Activated CD8-positive, alpha-beta memory T cell treated with anti-CD3 and anti-CD28 coated beads, Interleukin-2, amount 50 U/mL, for 1 hour (primary cell): ENCODE measurements at regions not wholly inside any gene's neighbourhood (a gene's known extent, or its start where the extent isn't known, plus 50 kb on each side); places are given as distances from the start of the nearest gene placed in this dataset.
"Not testable (repeated sequence)": the region's sequence is repeated elsewhere in the genome, so short reads cannot be mapped to it uniquely, and the experiment has no call there.

ENCODE experiments used
- DNase-seq: peaks from one replicate; pipeline ENCODE4 v3.0.0-alpha.2; 2020; ENCODE audit errors: extremely low read depth

- not testable (repeated sequence) for DNase-seq
These were observed 146.6 kb upstream of the GRK3 start for GRCh38 chr22:25417826-25418225.

- no peak for DNase-seq
These were observed 145.0 kb upstream of the GRK3 start for GRCh38 chr22:25419247-25420113.

DNA sequence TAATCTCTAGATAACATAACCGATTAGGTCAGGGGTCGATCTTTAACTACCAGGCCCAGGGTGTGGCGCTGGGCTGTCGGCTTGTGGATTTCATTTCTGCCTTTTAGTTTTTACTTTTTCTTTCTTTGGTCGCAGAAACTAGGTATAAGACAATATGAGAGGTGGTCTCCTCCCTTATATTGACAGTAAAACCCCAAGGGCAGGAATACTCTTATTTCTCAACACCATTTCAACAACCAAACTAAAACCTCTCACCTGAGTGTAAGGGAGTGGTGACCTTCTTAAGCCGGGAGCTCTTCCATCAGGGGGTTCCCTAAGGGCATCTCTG lies 144.4 kb upstream of the GRK3 start:
- not testable (repeated sequence) for DNase-seq

DNA sequence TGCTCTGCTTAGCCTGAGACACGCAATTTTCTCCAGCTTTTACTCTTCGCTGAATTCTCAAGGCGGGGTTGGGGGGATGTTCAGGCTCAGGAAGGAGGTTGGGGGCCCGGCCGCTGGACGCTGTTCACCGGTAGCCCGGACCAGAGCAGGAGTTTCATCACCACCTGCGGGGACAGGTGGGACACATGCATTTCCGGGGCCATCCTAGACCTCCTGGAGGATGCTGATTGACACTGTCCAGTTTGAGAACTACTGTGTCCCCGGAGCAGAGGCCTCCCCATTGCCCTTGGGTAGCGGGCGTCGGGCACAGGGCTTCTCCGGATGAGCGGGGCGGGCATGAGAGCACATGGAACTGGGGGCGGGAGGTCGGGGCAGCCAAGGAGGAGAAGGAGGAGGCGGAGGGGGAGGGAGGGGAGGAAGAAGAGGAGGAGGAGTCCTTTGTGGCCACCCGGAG lies 144.0 kb upstream of the GRK3 start:
- DNase-seq, result no peak

DNA sequence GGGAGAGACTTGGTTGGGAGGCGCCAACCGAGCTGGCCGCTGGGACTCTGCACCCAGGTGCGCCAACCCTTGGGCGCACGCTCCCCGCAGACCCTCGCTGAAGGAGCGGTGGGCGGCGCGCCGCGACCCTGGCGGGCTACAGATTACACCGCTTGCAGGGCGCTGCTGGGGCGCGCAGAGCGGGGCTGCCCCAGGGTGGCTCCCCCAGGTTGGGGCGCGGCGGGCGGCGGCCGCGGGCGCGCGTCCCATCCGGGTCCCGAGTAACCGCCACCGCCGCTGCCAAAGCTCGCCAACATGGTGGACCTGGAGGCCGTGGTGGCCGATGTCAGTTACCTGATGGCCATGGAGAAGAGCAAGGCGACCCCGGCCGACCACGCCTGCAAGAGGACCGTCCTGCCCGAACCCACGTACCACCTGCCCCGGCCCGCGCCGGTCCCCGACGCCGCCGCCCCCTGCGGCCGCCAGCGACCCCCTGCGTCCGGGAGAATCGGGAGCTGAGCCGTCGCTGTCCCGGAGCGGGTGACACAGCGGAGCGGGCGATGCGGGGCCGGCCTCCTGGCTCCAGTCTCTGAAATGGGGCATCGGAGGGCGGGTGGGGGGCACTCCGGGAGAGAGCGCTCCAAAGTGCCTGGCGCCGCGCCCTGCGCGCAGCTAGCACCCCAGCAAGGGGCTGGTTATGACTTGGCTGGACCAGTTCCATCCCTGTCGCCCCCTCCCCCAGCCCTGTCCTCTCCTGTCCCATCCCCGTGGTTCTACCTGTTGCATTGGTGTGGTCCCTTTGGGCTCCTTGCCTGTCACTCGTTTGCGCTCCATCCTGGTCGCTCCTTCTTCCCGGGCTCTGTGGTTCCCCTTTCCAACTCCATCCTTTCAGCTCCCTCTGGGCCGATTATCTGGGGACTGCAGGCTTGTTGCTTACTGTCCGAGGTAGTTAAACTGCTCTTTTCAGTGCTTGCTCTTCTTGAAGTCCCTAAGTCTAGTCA lies 143.3 kb upstream of the GRK3 start:
- DNase-seq, result no peak

DNA sequence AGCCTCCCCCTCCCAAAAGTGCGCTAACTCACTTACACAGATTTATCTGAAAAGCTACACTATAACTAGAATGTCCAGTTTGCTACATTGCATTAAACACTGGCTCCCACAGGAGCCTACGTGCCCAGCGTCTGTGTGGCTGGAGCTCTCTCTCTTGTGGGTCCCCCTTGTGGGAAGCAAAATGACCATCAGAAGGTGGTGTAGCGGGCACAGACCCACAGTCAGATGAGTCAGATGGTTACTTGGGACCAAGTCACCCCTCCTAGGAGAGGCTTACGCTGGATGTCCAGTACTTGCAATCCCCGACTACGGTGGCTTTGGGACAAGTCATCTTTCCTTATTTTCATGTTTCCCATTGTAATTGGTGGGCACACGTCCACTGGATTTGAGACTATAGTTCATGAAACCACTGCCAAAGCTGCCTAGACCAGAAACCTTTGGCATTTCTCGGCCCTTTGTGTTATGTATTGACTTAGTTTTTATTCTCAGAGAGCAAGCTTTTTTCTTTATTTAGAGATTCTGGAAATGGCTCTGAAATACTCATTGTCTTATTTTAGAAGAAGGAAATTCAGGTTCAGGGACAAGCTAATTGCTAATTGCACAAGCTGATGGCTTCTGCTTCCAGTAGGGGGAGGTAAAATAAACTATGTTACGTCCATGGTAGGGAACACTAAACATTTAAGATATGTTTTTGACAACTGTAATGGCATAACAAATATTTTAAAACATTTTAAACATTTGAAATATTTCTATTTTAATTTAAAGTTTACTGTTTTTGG lies 137.8 kb upstream of the GRK3 start:
- DNase-seq, result not testable (repeated sequence)

DNA sequence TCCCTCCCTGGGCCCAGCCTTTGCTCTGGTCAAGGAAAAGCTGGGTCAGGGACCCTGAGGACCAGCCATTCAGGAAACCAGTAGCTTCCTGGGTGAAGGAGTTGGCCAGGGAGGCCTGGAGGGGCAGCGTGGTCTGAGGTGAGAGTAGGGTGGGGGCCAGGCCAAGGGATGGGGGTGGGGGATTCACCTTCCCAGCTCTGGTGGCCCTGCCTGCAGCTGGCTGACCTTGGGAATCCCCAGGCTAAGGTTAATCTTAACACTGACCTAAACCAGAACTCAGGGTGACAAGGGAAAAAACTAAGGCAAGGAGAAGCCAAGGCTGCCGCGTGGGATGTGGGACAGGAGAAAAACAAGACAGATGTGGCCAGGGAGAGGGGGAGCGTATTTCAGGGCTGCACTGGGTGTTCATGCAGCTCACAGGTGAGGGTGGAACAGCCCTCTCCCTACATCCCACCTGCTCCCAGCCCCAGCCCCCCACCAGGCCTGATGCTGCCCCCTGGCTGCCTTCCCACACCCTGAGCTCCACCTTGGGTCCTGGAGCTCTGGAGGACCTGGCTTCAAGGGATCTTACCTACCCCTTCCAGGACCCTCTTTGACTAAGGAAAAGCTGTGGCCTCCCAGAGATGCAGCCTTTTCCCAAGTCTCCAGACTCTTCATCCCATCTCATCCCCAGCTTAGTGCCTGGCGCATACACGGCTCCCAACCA lies 132.7 kb upstream of the GRK3 start:
- not testable (repeated sequence) for DNase-seq

GRCh38 chr22:25433381-25433970 lies 131.0 kb upstream of the GRK3 start:
- not testable (repeated sequence) for DNase-seq

GRCh38 chr22:25437414-25438160 lies 126.9 kb upstream of the GRK3 start:
- DNase-seq, result no peak

- no peak for DNase-seq
These were observed 117.3 kb upstream of the GRK3 start for GRCh38 chr22:25447067-25447685.

DNA sequence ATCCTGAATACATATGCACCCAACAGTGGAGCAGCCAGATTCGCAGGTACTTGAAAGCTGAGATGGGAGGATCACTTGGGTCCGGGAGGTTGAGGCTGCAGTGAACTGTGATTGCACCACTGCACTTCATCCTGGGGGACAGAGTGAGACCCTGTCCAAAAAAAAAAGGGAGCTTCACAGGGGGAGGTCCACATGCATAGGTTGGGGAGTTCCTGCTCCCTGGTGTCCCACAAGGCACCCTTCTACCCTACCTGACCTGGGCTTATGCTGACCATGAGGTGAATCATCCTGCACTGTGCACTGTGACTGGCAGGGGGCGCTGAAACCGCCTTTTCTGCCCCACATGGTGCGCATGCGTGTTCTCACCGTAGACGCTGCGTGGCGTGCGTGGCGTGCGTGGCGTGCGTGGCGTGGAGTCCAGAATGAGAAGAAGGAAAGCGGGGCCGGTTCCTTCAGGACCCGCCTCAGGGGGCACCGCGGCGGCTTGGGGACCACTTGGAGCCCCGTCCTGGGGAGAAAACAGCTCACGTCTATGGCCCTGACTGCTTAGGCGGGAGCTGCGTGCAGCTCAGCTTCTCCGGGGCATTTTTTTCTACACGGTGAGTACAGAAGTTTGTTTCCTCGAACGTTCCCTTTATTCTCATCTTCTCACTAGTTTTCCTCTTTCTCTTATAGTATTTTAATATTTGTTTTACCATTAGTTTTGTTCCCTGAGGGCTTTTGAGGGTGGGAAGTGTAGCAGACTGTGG lies 116.6 kb upstream of the GRK3 start:
- peak; percentile 64 for DNase-seq

DNA sequence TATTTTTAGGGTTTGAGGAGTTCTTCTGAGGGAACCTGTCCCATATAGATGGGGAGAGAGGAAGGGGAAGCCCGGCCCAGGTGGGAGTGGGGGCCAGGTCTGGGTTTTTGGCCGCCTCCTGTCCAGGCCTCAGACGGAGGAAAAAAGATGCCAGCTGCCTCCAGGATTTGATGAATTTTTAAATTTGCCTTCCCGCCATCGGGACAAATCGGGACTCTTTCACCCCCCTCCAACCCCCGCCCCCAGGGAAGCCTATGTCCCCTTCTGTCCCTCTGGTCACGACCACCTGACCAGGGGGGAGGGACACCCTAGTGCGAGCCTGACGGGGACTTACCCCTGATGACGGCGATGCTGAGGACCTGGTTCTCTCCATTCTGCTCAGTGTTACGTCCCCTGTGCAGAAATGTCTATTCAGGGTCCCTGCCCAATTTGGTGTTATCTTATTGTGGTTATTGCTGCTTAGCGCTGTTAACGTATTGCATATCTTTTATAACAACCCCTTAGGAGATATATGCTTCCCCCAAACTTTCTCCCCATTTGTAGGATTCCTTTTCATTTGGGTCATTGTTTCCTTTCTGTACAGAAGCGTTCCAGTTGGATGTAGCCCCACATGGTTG lies 115.9 kb upstream of the GRK3 start:
- no peak for DNase-seq

DNA sequence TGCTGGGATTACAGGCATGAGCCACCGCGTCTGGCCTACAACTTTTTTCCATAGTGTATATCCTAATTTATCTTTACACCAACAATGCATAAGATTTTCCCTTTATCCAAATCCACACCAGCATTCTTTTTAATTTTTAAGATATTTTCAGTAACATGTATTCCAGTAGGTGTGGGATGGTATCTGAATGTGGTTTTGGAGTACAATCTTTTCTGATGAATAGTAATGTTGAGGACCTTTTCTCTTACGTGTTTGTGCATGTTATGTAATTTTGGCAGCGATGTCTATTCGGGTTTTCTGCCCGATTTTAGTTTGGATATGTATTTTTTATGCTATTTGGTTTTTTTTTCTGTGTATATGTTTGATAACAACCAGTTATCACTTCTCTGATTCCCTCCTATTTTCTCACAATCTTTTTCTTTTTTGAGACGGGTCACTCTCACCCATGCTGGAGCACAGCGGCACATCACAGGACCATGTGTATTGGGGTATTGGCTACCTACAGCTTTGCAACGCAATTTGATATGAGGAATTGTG lies 114.6 kb upstream of the GRK3 start:
- no peak for DNase-seq

DNA sequence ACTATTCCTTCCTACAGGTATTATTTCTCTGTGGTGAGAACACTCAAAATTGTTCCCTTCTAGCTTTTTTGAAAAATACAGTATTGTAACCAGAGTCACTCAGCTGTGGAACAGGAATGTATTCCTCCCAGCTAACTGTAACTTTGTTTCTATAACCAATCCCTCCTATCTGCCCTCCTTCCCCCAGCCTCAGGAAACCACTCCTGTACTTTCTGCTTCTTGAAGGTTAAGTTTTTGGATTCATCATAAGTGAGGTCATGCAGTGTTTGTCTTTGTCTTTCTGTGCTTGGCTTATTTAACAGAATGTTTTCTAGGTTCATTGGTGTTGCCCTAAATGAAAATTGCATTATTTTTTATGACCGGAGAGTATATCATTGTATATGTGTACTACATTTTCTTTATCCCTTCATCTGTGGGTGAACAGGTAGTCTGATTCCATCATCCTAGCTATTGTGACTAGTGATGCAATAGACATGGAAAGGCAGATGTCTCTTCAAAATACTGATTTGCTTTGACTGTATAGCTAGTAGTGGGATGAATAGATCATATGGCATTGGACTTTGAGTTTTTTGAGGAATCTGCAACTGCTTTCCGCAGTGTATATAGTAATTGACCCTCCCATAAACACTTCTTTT lies 112.9 kb upstream of the GRK3 start:
- no peak for DNase-seq

- no peak for DNase-seq
These were observed 112.3 kb upstream of the GRK3 start for GRCh38 chr22:25452116-25452700.

DNA sequence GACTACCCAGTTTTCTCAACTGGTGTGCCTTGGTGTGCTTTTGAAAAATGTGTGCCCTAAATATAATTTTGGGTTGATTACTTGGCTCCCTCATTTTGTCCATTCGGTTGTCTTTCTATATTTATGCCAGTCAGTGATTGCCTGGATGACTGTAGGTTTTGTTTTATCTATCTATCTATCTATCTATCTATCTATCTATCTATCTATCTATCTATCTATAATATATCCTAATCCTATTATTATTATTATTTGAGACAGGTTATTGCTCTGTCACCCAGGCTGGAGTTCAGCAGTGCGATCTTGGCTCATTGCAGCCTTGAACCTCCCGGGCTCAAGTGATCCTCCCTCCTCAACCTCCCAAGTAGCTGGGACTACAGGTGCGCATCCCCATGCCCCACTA lies 111.4 kb upstream of the GRK3 start:
- no peak for DNase-seq

DNA sequence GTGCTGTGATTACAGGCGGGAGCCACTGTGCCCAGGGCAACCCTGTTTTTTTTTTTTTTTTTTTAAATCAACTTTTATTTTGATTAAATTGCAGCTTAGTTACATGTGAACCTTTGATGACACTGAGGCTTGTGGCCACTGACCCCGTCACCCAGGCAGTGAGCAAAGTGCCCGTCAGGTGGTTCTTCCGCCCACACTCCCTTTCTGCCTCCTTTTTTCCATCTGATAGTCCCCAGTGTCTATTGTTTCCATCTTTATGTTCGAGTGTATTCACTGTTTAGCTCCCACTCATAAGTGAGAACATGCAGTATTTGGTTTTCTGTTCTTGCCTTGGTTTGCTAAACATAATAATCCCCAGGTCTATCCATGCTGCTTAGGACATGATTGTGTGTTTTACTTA lies 110.9 kb upstream of the GRK3 start:
- no peak for DNase-seq
